GM18508 (cell line): ENCODE measurements at regions not wholly inside any gene's neighbourhood (a gene's known extent, or its start where the extent isn't known, plus 50 kb on each side); places are given as distances from the start of the nearest gene placed in this dataset.

Experiments used
- ATAC-seq: cut with Tn5 transposase; IDR thresholded peaks from one replicate; pipeline ENCODE4 v1.9.1; 2021; ENCODE audit warnings: moderate number of reproducible peaks; ENCODE audit not compliant: insufficient read depth, unreplicated experiment

GRCh38 chr2:51595836-51596235, 563.9 kb upstream of the NRXN1 start:
- ATAC-seq: no peak

GRCh38 chr2:51581636-51582267, 549.8 kb upstream of the NRXN1 start:
- ATAC-seq: no peak

GRCh38 chr2:51579412-51579811, 547.5 kb upstream of the NRXN1 start:
- ATAC-seq: no peak

- ATAC-seq: no peak
These were observed 543.2 kb upstream of the NRXN1 start for GRCh38 chr2:51575181-51575580.

GRCh38 chr2:51559026-51559425, 527.1 kb upstream of the NRXN1 start:
- ATAC-seq: no peak

- ATAC-seq: no peak
These were observed 521.5 kb upstream of the NRXN1 start for GRCh38 chr2:51553476-51553875.

GRCh38 chr2:51535763-51536162, 503.8 kb upstream of the NRXN1 start:
- ATAC-seq: no peak

GRCh38 chr2:51534166-51534565, 502.2 kb upstream of the NRXN1 start:
- ATAC-seq: no peak

GRCh38 chr2:51528156-51528555, 496.2 kb upstream of the NRXN1 start:
- no peak for ATAC-seq

- no peak for ATAC-seq
These were observed 494.8 kb upstream of the NRXN1 start for GRCh38 chr2:51526766-51527165.

- ATAC-seq: no peak
These were observed 484.7 kb upstream of the NRXN1 start for GRCh38 chr2:51516667-51517066.

GRCh38 chr2:51511002-51511401, 479.1 kb upstream of the NRXN1 start:
- ATAC-seq: no peak

GRCh38 chr2:51510303-51510702, 478.4 kb upstream of the NRXN1 start:
- no peak for ATAC-seq

GRCh38 chr2:51505533-51505932, 473.6 kb upstream of the NRXN1 start:
- ATAC-seq: no peak

GRCh38 chr2:51490576-51491234, 458.8 kb upstream of the NRXN1 start:
- ATAC-seq: no peak

- no peak for ATAC-seq
These were observed 452.7 kb upstream of the NRXN1 start for GRCh38 chr2:51484605-51485004.

GRCh38 chr2:51483720-51484119, 451.8 kb upstream of the NRXN1 start:
- no peak for ATAC-seq

GRCh38 chr2:51472783-51473182, 440.9 kb upstream of the NRXN1 start:
- no peak for ATAC-seq

- ATAC-seq: no peak
These were observed 440.4 kb upstream of the NRXN1 start for GRCh38 chr2:51472300-51472699.

- ATAC-seq: no peak
These were observed 437.2 kb upstream of the NRXN1 start for GRCh38 chr2:51469102-51469501.

GRCh38 chr2:51465326-51465725, 433.4 kb upstream of the NRXN1 start:
- no peak for ATAC-seq

- ATAC-seq: no peak
These were observed 422.2 kb upstream of the NRXN1 start for GRCh38 chr2:51454177-51454576.
